UCSD-AML1 (cell line): ENCODE measurements at regions not wholly inside any gene's neighbourhood (a gene's known extent, or its start where the extent isn't known, plus 50 kb on each side); places are given as distances from the start of the nearest gene placed in this dataset.

Experiments
- DNase-seq: peaks from one replicate; lab custom pipeline; 2025; ENCODE audit not compliant: unreplicated experiment; lab: John Stamatoyannopoulos, UW

- no peak for DNase-seq
Observed at GRCh38 chr2:6336752-6337471, 528.8 kb downstream of the CMPK2 start.

- no peak for DNase-seq
Observed at GRCh38 chr2:6337472-6337820, 528.3 kb downstream of the CMPK2 start.

- DNase-seq: no peak
Observed at GRCh38 chr2:6341588-6342129, 524.0 kb downstream of the CMPK2 start.

GRCh38 chr2:6342273-6342920, 523.3 kb downstream of the CMPK2 start:
- DNase-seq: no peak

GRCh38 chr2:6343076-6343475, 522.6 kb downstream of the CMPK2 start:
- DNase-seq: no peak

- DNase-seq: no peak
Observed at GRCh38 chr2:6352247-6352646, 513.5 kb downstream of the CMPK2 start.

- peak; percentile 44 for DNase-seq
Observed at GRCh38 chr2:6352906-6353515, 512.7 kb downstream of the CMPK2 start.

GRCh38 chr2:6353669-6354068, 512.0 kb downstream of the CMPK2 start:
- DNase-seq: no peak

GRCh38 chr2:6354546-6354945, 511.2 kb downstream of the CMPK2 start:
- DNase-seq: no peak

GRCh38 chr2:6355886-6356761, 509.6 kb downstream of the CMPK2 start:
- no peak for DNase-seq

GRCh38 chr2:6358546-6358945, 507.2 kb downstream of the CMPK2 start:
- DNase-seq: no peak

- DNase-seq: no peak
Observed at GRCh38 chr2:6358985-6359384, 506.7 kb downstream of the CMPK2 start.

- DNase-seq: no peak
Observed at GRCh38 chr2:6359964-6360363, 505.7 kb downstream of the CMPK2 start.

GRCh38 chr2:6362671-6363450, 502.8 kb downstream of the CMPK2 start:
- no peak for DNase-seq

GRCh38 chr2:6368281-6368680, 497.4 kb downstream of the CMPK2 start:
- DNase-seq: no peak

GRCh38 chr2:6369266-6369665, 496.4 kb downstream of the CMPK2 start:
- no peak for DNase-seq

- DNase-seq: no peak
Observed at GRCh38 chr2:6370753-6371551, 494.8 kb downstream of the CMPK2 start.

- no peak for DNase-seq
Observed at GRCh38 chr2:6372317-6372901, 493.3 kb downstream of the CMPK2 start.

- DNase-seq: no peak
Observed at GRCh38 chr2:6381326-6381725, 484.4 kb downstream of the CMPK2 start.
